H1 (cell line): ENCODE measurements at regions not wholly inside any gene's neighbourhood (a gene's known extent, or its start where the extent isn't known, plus 50 kb on each side); places are given as distances from the start of the nearest gene placed in this dataset.

Experiments
- CTCF ChIA-PET: fragments of 300-600 bp; sonication (Branson Sonifier 250); formaldehyde crosslinking; loops from one replicate; lab custom pipeline; 2021; ENCODE audit not compliant: partially characterized antibody; lab: Charles Lee
- POLR2A ChIA-PET: fragments of 300-600 bp; sonication (Branson Sonifier 250); formaldehyde crosslinking; loops from one replicate; lab custom pipeline; 2021; ENCODE audit warnings: inconsistent platforms; ENCODE audit not compliant: partially characterized antibody; lab: Charles Lee
- DNase-seq, 2 experiments: peaks; one replicate each; pipeline versions ENCODE4 v3.0.0 to v3.0.0-alpha.2; 2010 to 2022; ENCODE audit warnings: low spot score in 2 of 2, low read depth in 1 of 2, mixed read lengths in 1 of 2
- FAIRE-seq: peaks from 2 replicates; lab custom pipeline; 2011; peaks lifted over from hg19 to GRCh38; lab: Jason Lieb, UNC
- H2AFZ ChIP-seq: 2 replicates; pipeline ENCODE4 v1.8.1; 2012; ENCODE audit warnings: low read length, inconsistent platforms
- H2AK5ac ChIP-seq: 2 replicates; pipeline ENCODE4 v1.6.1; 2013; ENCODE audit warnings: low read depth, low read length
- H2BK120ac ChIP-seq: replicated peaks from 2 replicates; pipeline ENCODE3; 2013; ENCODE audit warnings: low read depth, low read length, inconsistent platforms
- H2BK12ac ChIP-seq: 2 replicates; pipeline ENCODE4 v1.6.1; 2013; ENCODE audit warnings: low read depth, low read length
- H2BK15ac ChIP-seq: 2 replicates; pipeline ENCODE4 v1.6.1; 2013; ENCODE audit warnings: low read length
- H2BK20ac ChIP-seq: 2 replicates; pipeline ENCODE4 v1.6.1; 2013; ENCODE audit warnings: low read length
- H2BK5ac ChIP-seq: 2 replicates; pipeline ENCODE4 v1.6.1; 2013; ENCODE audit warnings: low read depth, low read length
- H3K14ac ChIP-seq: 2 replicates; pipeline ENCODE4 v1.6.1; 2013; ENCODE audit warnings: inconsistent platforms; ENCODE audit not compliant: insufficient read length
- H3K18ac ChIP-seq: 2 replicates; pipeline ENCODE4 v1.6.1; 2013; ENCODE audit warnings: low read length; ENCODE audit errors: extremely low read depth
- H3K23ac ChIP-seq: 2 replicates; pipeline ENCODE4 v1.6.1; 2013; ENCODE audit warnings: inconsistent platforms; ENCODE audit not compliant: insufficient read length
- H3K23me2 ChIP-seq: 2 replicates; pipeline ENCODE4 v1.6.1; 2013; ENCODE audit warnings: low read depth, low read length
- H3K27ac ChIP-seq: 2 replicates; pipeline ENCODE4 v1.6.1; 2011; ENCODE audit warnings: low read depth, low read length, inconsistent platforms
- H3K27me3 ChIP-seq, 4 experiments: replicated peaks in 1 of 4; 1 replicate in 1 of 4; 2 replicates in 3 of 4; pipeline versions ENCODE4 v1.6.1 to v1.8.1; 2011 to 2013; ENCODE audit warnings: low read length in 3 of 4, mild to moderate bottlenecking in 3 of 4, inconsistent platforms in 2 of 4, mixed read lengths in 2 of 4, moderate library complexity in 1 of 4; ENCODE audit not compliant: control insufficient read depth in 3 of 4, insufficient read depth in 3 of 4; ENCODE audit errors: extremely low read depth in 1 of 4
- H3K36me3 ChIP-seq, 4 experiments: 2 replicates each; pipeline versions ENCODE4 v1.6.1 to v1.8.1; 2011 to 2013; ENCODE audit warnings: mild to moderate bottlenecking in 4 of 4, low read length in 3 of 4, moderate library complexity in 2 of 4, control low read depth in 1 of 4, inconsistent platforms in 1 of 4; ENCODE audit not compliant: insufficient read depth in 4 of 4, control insufficient read depth in 2 of 4
- H3K4ac ChIP-seq: replicated peaks from 2 replicates; pipeline ENCODE3; 2013; ENCODE audit warnings: low read length, low read depth, mixed read lengths, inconsistent platforms; ENCODE audit not compliant: insufficient read length
- H3K4me1 ChIP-seq, 4 experiments: replicated peaks in 1 of 4; 1 replicate in 1 of 4; 2 replicates in 3 of 4; pipeline versions ENCODE4 v1.6.1 to v1.8.1; 2011 to 2013; ENCODE audit warnings: low read length in 3 of 4, inconsistent platforms in 2 of 4, mixed read lengths in 1 of 4; ENCODE audit not compliant: insufficient read depth in 4 of 4, control insufficient read depth in 3 of 4
- H3K4me2 ChIP-seq, 2 experiments: 2 replicates each; pipeline versions ENCODE4 v1.6.1 to v1.8.1; 2011 to 2013; ENCODE audit warnings: low read depth in 2 of 2, low read length in 2 of 2, control low read depth in 1 of 2, inconsistent platforms in 1 of 2, mild to moderate bottlenecking in 1 of 2; ENCODE audit not compliant: insufficient read depth in 1 of 2
- H3K4me3 ChIP-seq, 4 experiments: fragments of 200-600, 300-600 bp in 1 of 4; sonication (generic), shearing (Covaris generic), sonication (Bioruptor Twin) in 1 of 4; 2 replicates each; pipeline versions ENCODE4 v1.5.1 to v1.8.1; 2011 to 2016; ENCODE audit warnings: low read length in 4 of 4, low read depth in 3 of 4, control low read depth in 2 of 4, inconsistent platforms in 2 of 4, mild to moderate bottlenecking in 2 of 4, mixed read lengths in 1 of 4, moderate library complexity in 1 of 4; ENCODE audit not compliant: insufficient read depth in 2 of 4; ENCODE audit errors: extremely low read depth in 1 of 4
- H3K56ac ChIP-seq: replicated peaks from 2 replicates; pipeline ENCODE3; 2013; ENCODE audit warnings: low read depth, mild to moderate bottlenecking, mixed read lengths, low read length, inconsistent platforms; ENCODE audit not compliant: insufficient read length
- H3K79me1 ChIP-seq: 2 replicates; pipeline ENCODE4 v1.6.1; 2013; ENCODE audit warnings: low read depth, low read length, control low read depth
- H3K79me2 ChIP-seq, 2 experiments: 2 replicates each; pipeline versions ENCODE4 v1.6.1 to v1.8.1; 2012 to 2013; ENCODE audit warnings: low read length in 2 of 2, mild to moderate bottlenecking in 2 of 2, inconsistent platforms in 1 of 2; ENCODE audit not compliant: insufficient read depth in 2 of 2, control insufficient read depth in 1 of 2
- H3K9ac ChIP-seq, 4 experiments: replicated peaks in 1 of 4; 1 replicate in 1 of 4; 2 replicates in 3 of 4; pipeline versions ENCODE4 v1.6.1 to v1.8.1; 2011 to 2013; ENCODE audit warnings: low read depth in 3 of 4, low read length in 3 of 4, control low read depth in 2 of 4, mild to moderate bottlenecking in 2 of 4, moderate library complexity in 2 of 4, inconsistent platforms in 1 of 4; ENCODE audit errors: extremely low read depth in 1 of 4
- H3K9me3 ChIP-seq, 2 experiments: 2 replicates each; pipeline versions ENCODE4 v1.6.1 to v1.8.1; 2012 to 2013; ENCODE audit warnings: mild to moderate bottlenecking in 2 of 2, moderate library complexity in 2 of 2, control low read depth in 1 of 2, inconsistent platforms in 1 of 2, low read depth in 1 of 2, low read length in 1 of 2, mixed read lengths in 1 of 2; ENCODE audit not compliant: insufficient read depth in 2 of 2
- H4K20me1 ChIP-seq, 2 experiments: replicated peaks in 1 of 2; 2 replicates each; pipeline versions ENCODE3 to v1.8.1; 2011 to 2013; ENCODE audit warnings: inconsistent platforms in 2 of 2, low read length in 2 of 2, mild to moderate bottlenecking in 1 of 2; ENCODE audit not compliant: insufficient read depth in 2 of 2, control insufficient read depth in 1 of 2
- H4K5ac ChIP-seq: 2 replicates; pipeline ENCODE4 v1.6.1; 2013; ENCODE audit warnings: low read length, low read depth, mixed read lengths, inconsistent platforms; ENCODE audit not compliant: insufficient read length
- H4K8ac ChIP-seq: 2 replicates; pipeline ENCODE4 v1.8.0; 2013; ENCODE audit warnings: mild to moderate bottlenecking, moderate library complexity, low read length, inconsistent platforms; ENCODE audit not compliant: insufficient read depth; ENCODE audit errors: extremely low read depth
- H4K91ac ChIP-seq: replicated peaks from 2 replicates; pipeline ENCODE3; 2013; ENCODE audit warnings: low read length, mixed read lengths, inconsistent platforms; ENCODE audit not compliant: insufficient read length
- BACH1 ChIP-seq: IDR thresholded peaks from 2 replicates; pipeline ENCODE4 v1.6.1; 2012; ENCODE audit warnings: low read length, improper control_type of control experiment
- BRCA1 ChIP-seq: IDR thresholded peaks from 2 replicates; pipeline ENCODE4 v1.6.1; 2012; ENCODE audit warnings: low read depth, low read length, improper control_type of control experiment
- CEBPB ChIP-seq: IDR thresholded peaks from 2 replicates; pipeline ENCODE4 v1.6.1; 2012; ENCODE audit warnings: low read depth, low read length
- CHD1 ChIP-seq: IDR thresholded peaks from 2 replicates; pipeline ENCODE4 v1.6.1; 2012; ENCODE audit warnings: low read depth, low read length, improper control_type of control experiment
- CTBP2 ChIP-seq: IDR thresholded peaks from 2 replicates; pipeline ENCODE4 v1.7.0; 2011; ENCODE audit warnings: borderline replicate concordance, mild to moderate bottlenecking, moderate library complexity, mixed read lengths, low read length; ENCODE audit not compliant: insufficient read depth, insufficient read length
- EZH2 ChIP-seq: fragments of 200-600 bp; sonication (generic); IDR thresholded peaks from 2 replicates; pipeline ENCODE4 v1.7.1; 2012; ENCODE audit warnings: low read depth, mild to moderate bottlenecking, moderate library complexity, low read length, inconsistent platforms; ENCODE audit not compliant: severe bottlenecking
- GTF2F1 ChIP-seq: IDR thresholded peaks from 2 replicates; pipeline ENCODE4 v1.6.1; 2012; ENCODE audit warnings: low read depth, low read length, improper control_type of control experiment, borderline replicate concordance
- PHF8 ChIP-seq: fragments of 200-600 bp; sonication (generic); conservative IDR thresholded peaks from 2 replicates; pipeline ENCODE4 v1.7.1; 2012; ENCODE audit warnings: low read depth, mild to moderate bottlenecking, inconsistent platforms, low read length, moderate library complexity
- POLR2A ChIP-seq, 2 experiments: IDR thresholded peaks; 1 replicate in 1 of 2; 2 replicates in 1 of 2; pipeline ENCODE4 v1.6.1; 2011; ENCODE audit warnings: low read depth in 2 of 2, low read length in 2 of 2, mild to moderate bottlenecking in 2 of 2; ENCODE audit errors: control extremely low read depth in 1 of 2
- POU5F1 ChIP-seq: IDR thresholded peaks from 2 replicates; pipeline ENCODE4 v1.6.1; 2011; ENCODE audit warnings: low read depth, mild to moderate bottlenecking, low read length, moderate library complexity
- RFX5 ChIP-seq: IDR thresholded peaks from 2 replicates; pipeline ENCODE4 v1.6.1; 2011; ENCODE audit warnings: low read depth, low read length, improper control_type of control experiment, borderline replicate concordance
- RNF2 ChIP-seq: fragments of 200-900, 300-1000 bp; sonication (generic); IDR thresholded peaks from 2 replicates; pipeline ENCODE4 v1.7.1; 2016; ENCODE audit warnings: borderline replicate concordance, low read depth, mild to moderate bottlenecking, antibody characterized with exemption, low read length; ENCODE audit not compliant: poor library complexity, severe bottlenecking; ENCODE audit errors: missing control alignments
- SAP30 ChIP-seq: fragments of 300-600 bp; sonication (generic); IDR thresholded peaks from 2 replicates; pipeline ENCODE4 v1.7.1; 2012; ENCODE audit warnings: low read length, moderate library complexity, mild to moderate bottlenecking, inconsistent platforms; ENCODE audit not compliant: insufficient read depth, insufficient replicate concordance
- SP4 ChIP-seq: IDR thresholded peaks from 2 replicates; pipeline ENCODE4 v1.6.1; 2012; ENCODE audit warnings: low read length, inconsistent platforms
- ZNF274 ChIP-seq: IDR thresholded peaks from 2 replicates; pipeline ENCODE4 v1.7.0; 2012; ENCODE audit warnings: low read length, borderline replicate concordance; ENCODE audit errors: extremely low read depth
- WGBS, 2 experiments: shearing (Covaris generic) in 1 of 2; methylation state at CpG; one replicate each; pipeline versions ENCODE4 v1.1.6 to v1.1.7; 2013 to 2015; ENCODE audit warnings: low lambda C conversion rate in 2 of 2, mixed read lengths in 2 of 2, inconsistent platforms in 1 of 2, low coverage in 1 of 2, missing lambda C conversion rate in 1 of 2; ENCODE audit not compliant: insufficient replicate concordance in 2 of 2, insufficient coverage in 1 of 2, insufficient read length in 1 of 2; ENCODE audit errors: extremely low coverage in 1 of 2, missing lambda C conversion rate in 1 of 2; 5-methylcytosine and 5-hydroxymethylcytosine counted together

GRCh38 chr18:10365021-10365500, 89.4 kb upstream of the APCDD1 start:
- Histone ChIP-seq H3K4me2 (no peak overlapping the region), H3K79me2 (no peaks in the 10 kb centered on the region), H4K91ac (no peak overlapping the region), H3K23ac (no peak overlapping the region), H3K4ac (no peak overlapping the region), H2AFZ (no peak overlapping the region), H3K56ac (no peak overlapping the region), H3K27me3 (no peaks in the 10 kb centered on the region), H3K18ac (no peak overlapping the region), H3K4me1 (peaks cover 0 to 3% (median 0%) of the 10 kb centered on the region in 4 experiments; a peak in 1 of 7 replicates), H4K8ac (no peak overlapping the region), H2BK15ac (no peak overlapping the region), H3K27ac (no peak overlapping the region), H2BK12ac (no peak overlapping the region), H3K9me3 (peaks cover 0 to 3% of the 10 kb centered on the region in 2 experiments; a peak in 3 of 4 replicates), H2AK5ac (no peak overlapping the region), H3K9ac (no peak overlapping the region), H2BK20ac (no peak overlapping the region), H3K4me3 (no peak overlapping the region), H4K20me1 (no peaks in the 10 kb centered on the region), H2BK5ac (no peak overlapping the region), H4K5ac (no peak overlapping the region), H3K23me2 (no peaks in the 10 kb centered on the region), H3K36me3 (no peaks in the 10 kb centered on the region), H3K79me1 (no peaks in the 10 kb centered on the region), H3K14ac (no peak overlapping the region), H2BK120ac (no peak overlapping the region)
- POLR2A ChIA-PET = no interaction called here
- FAIRE-seq (no peak), DNase-seq (no peak)
- CTCF ChIA-PET = no interaction called here
- 100% methylated on average over 1 of the region's 1 CpG; no CpG with 5 or more reads in 1 of the 2 experiments for WGBS, 2 experiments
- no peak for TF ChIP-seq CTBP2
- no peak for TF ChIP-seq CHD1
- no peak for TF ChIP-seq SP4
- no peak for TF ChIP-seq POU5F1
- no peak for TF ChIP-seq SAP30
- no peak for TF ChIP-seq CEBPB
- TF ChIP-seq RFX5 = no peak
- TF ChIP-seq GTF2F1 = no peak
- no peak for TF ChIP-seq BACH1
- TF ChIP-seq EZH2 = no peak
- no peak for TF ChIP-seq PHF8
- TF ChIP-seq BRCA1 = no peak
- no peak for TF ChIP-seq POLR2A (IDR thresholded peaks at IDR 0.05; ENCODE audit: control extremely low read depth in 1 of 2, low read depth in 2 of 2, low read length in 2 of 2)
- TF ChIP-seq ZNF274 = no peak
- TF ChIP-seq RNF2 = no peak
